Activated CD4-positive, alpha-beta memory T cell treated with anti-CD3 and anti-CD28 coated beads for 36 hours (primary cell): ENCODE measurements at regions not wholly inside any gene's neighbourhood (a gene's known extent, or its start where the extent isn't known, plus 50 kb on each side); places are given as distances from the start of the nearest gene placed in this dataset.

Source experiments
- CTCF ChIA-PET: fragments of 350-600 bp; sonication (Branson Sonifier 250); formaldehyde crosslinking; loops from one replicate; lab custom pipeline; 2021; ENCODE audit warnings: antibody characterized with exemption, inconsistent platforms; lab: Charles Lee
- POLR2A ChIA-PET: fragments of 350-600 bp; sonication (Branson Sonifier 250); formaldehyde crosslinking; loops from one replicate; lab custom pipeline; 2021; ENCODE audit warnings: antibody characterized with exemption; lab: Charles Lee
- DNase-seq: peaks from one replicate; pipeline ENCODE4 v3.0.0-alpha.2; 2020
- H3K27ac Mint-ChIP-seq: one replicate; pipeline ENCODE4 v1.8.0; 2021; ENCODE audit warnings: mixed read lengths
- H3K27me3 Mint-ChIP-seq: one replicate; pipeline ENCODE4 v1.8.0; 2021; ENCODE audit warnings: mixed read lengths
- H3K36me3 Mint-ChIP-seq: one replicate; pipeline ENCODE4 v1.8.0; 2021; ENCODE audit warnings: mixed read lengths
- H3K4me1 Mint-ChIP-seq: one replicate; pipeline ENCODE4 v1.8.0; 2021; ENCODE audit warnings: low read depth, mixed read lengths
- H3K4me3 Mint-ChIP-seq: one replicate; pipeline ENCODE4 v1.8.0; 2021; ENCODE audit warnings: mild to moderate bottlenecking, mixed read lengths
- H3K9me3 Mint-ChIP-seq: one replicate; pipeline ENCODE4 v1.8.0; 2021; ENCODE audit warnings: mixed read lengths
- intact Hi-C: fragments of 100-400 bp; cut with micrococcal nuclease; formaldehyde crosslinking; loops from one replicate; pipeline ENCODE4 v1.15.1; 2023

DNA sequence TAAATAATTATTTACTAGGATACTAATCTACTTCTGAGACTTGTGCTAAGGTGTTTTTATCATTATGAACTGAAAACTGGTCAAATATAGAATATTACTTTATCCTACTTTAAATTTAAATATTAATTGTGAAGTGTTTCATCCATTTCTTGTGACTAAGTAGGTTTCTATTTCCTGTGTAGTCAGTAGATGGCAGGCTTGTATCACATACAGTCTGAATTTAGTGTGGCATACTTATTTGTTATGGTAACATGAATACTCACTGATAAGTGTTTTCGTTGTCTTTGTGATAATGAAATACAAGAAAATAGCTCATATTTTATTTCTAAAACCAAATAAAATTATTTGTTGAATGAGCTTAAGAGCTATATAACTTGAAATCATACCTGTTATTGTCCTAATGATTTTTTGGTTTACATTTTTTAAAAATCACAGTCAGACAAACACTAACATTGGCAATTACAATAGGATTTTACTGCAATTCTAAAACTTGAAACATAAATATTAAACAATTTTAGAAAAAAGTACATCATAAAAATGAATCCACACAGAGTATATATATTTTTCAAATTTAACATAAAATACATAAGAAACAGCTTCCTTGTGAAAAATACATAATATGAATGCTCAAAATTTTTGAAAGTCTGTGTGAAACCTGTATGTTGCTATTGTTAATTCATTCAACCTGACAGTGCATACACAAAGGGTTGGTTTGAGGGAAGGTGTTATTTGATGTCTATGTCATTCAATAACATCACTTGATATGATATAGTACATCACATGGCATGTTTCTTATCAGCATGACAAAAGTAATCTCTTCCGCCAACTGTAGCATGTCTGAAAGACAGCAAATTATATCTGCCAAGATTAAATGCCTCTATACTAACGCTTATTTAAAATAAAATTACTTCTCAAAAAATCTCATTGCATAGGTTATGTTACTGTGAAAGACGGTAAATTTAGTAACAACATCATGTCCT is 904.8 kb upstream of the PCDH20 start:
- intact Hi-C loops = no loop called here
- Mint-ChIP-seq H3K9me3 (peaks cover 3% of the 10 kb centered on the region), H3K4me3 (no peak overlapping the region), H3K4me1 (no peaks in the 10 kb centered on the region), H3K27me3 (no peaks in the 10 kb centered on the region), H3K36me3 (no peaks in the 10 kb centered on the region), H3K27ac (no peak overlapping the region)
- CTCF ChIA-PET = no interaction called here
- no peak for DNase-seq
- POLR2A ChIA-PET = no interaction called here

DNA sequence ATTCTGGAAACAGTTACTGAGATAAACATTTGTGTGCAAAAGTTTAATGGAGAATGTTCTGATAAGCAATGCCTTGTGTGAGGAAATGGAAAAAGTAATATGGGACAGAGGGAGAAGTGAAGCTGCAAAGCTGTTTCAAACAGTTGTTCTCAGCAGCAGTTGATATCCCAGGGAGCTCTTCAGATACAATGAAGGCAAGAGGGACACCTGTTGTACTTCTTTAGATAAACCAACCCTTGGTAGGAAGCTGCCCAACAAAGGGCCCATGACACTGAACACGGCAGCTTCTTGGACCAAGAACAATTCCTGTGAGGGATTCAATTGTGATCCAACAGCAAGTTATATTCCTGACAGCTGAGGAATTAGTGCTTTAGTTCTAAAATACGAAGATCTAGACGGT is 894.3 kb upstream of the PCDH20 start:
- no peaks in the 10 kb centered on the region for H3K27me3 Mint-ChIP-seq
- no peaks in the 10 kb centered on the region for H3K4me1 Mint-ChIP-seq
- H3K4me3 Mint-ChIP-seq = no peak overlapping the region
- no peak overlapping the region for H3K27ac Mint-ChIP-seq
- ChIA-PET CTCF (no interaction called here), POLR2A (no interaction called here)
- DNase-seq = no peak
- H3K9me3 Mint-ChIP-seq = peaks cover 2% of the 10 kb centered on the region
- intact Hi-C loops = no loop called here
- H3K36me3 Mint-ChIP-seq = no peaks in the 10 kb centered on the region

DNA sequence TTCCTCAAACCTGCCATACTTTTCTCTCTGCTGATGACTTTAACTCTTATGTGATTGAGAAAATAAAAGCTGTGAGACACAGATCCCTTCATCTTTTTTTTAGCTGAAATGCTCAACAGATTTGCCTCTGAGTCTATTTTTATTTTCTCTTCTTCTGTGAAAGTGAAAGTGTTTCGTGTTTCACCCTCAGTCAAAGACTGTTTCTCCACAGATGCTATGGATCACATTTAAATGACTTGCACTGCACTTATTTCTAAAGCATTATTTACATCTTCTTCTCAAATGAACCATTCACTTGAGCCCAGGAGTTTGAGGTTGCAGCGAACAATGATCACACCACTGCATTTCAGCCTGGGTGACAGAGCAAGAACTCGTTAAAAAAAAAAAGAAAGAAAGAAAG is 890.1 kb upstream of the PCDH20 start:
- no peak overlapping the region for H3K4me3 Mint-ChIP-seq
- no peaks in the 10 kb centered on the region for H3K27me3 Mint-ChIP-seq
- DNase-seq = no peak
- ChIA-PET POLR2A (no interaction called here), CTCF (no interaction called here)
- H3K36me3 Mint-ChIP-seq = no peaks in the 10 kb centered on the region
- intact Hi-C loops = no loop called here
- H3K27ac Mint-ChIP-seq = no peak overlapping the region
- no peaks in the 10 kb centered on the region for H3K4me1 Mint-ChIP-seq
- H3K9me3 Mint-ChIP-seq = no peaks in the 10 kb centered on the region

DNA sequence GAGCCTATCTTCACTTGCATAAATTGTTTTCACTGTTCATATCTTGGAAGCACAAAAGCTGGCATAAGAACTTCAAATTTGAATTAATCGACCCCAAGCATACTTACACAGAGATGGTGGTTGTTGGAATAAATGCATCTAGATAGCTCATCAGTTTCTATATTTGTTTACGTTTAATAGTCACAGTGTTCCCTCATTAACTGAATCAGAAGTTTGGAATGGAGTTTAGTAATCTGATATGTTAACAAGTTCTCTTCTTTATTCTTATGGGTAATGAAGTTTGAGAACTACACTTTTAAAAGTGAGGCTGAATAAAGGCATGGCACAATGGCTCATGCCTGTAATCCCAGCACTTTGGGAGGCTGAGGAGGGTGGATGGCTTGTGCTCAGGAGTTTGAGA is 886.7 kb upstream of the PCDH20 start:
- Mint-ChIP-seq H3K36me3 (no peaks in the 10 kb centered on the region), H3K4me1 (no peaks in the 10 kb centered on the region), H3K27me3 (no peaks in the 10 kb centered on the region), H3K9me3 (no peaks in the 10 kb centered on the region), H3K4me3 (no peak overlapping the region), H3K27ac (no peak overlapping the region)
- POLR2A ChIA-PET = no interaction called here
- DNase-seq = no peak
- intact Hi-C loops = no loop called here
- CTCF ChIA-PET = no interaction called here

DNA sequence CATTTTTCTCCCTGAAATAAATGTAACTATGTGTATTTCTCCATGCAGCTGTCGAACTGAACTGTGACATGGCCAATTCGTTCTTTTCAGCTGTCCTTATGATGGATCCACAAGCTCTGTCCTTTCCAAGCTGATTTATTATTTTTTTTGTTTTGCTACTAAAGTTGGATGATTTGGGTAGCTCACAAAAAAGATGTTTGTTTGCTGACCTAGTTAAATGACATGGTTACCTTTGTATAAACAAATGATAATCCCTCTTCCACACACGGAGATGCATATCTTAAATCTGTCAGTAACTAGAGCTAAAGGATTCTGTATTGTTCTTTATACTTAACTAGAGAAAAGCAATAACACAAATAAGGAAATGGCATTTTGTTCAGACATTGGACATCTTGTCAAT is 884.3 kb upstream of the PCDH20 start:
- intact Hi-C loops = no loop called here
- no peaks in the 10 kb centered on the region for H3K36me3 Mint-ChIP-seq
- H3K4me1 Mint-ChIP-seq = no peaks in the 10 kb centered on the region
- CTCF ChIA-PET = interaction anchor here (0.8 kb wide), 1 partner anchor 9 kb away, joined by 4 read pairs; no protein-coding TSS in a partner anchor
- no peak overlapping the region for H3K27ac Mint-ChIP-seq
- DNase-seq = no peak
- no peaks in the 10 kb centered on the region for H3K9me3 Mint-ChIP-seq
- no peak overlapping the region for H3K4me3 Mint-ChIP-seq
- POLR2A ChIA-PET = no interaction called here
- H3K27me3 Mint-ChIP-seq = no peaks in the 10 kb centered on the region

DNA sequence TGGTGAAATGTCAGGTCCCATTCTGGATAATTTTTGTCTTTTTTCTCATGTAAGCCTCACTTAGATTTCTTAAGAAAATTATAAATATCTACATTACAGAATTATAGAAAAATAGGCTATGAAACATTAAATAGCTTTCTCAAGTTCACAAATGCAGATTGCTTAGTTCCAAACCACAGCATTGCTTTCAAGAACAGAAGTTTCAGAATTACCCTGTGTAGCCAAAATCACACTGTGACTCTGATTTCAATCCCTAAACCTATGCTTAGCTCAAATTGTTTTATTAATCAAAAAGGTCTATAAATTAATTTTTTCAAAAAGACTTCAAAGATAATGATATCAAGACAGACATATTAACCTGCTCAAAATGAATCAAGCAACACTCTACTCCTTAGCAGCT is 881.2 kb upstream of the PCDH20 start:
- H3K4me1 Mint-ChIP-seq = no peaks in the 10 kb centered on the region
- intact Hi-C loops = no loop called here
- ChIA-PET POLR2A (no interaction called here), CTCF (no interaction called here)
- peaks cover 3% of the 10 kb centered on the region for H3K9me3 Mint-ChIP-seq
- H3K4me3 Mint-ChIP-seq = no peak overlapping the region
- no peak for DNase-seq
- H3K27ac Mint-ChIP-seq = no peak overlapping the region
- no peaks in the 10 kb centered on the region for H3K27me3 Mint-ChIP-seq
- no peaks in the 10 kb centered on the region for H3K36me3 Mint-ChIP-seq

DNA sequence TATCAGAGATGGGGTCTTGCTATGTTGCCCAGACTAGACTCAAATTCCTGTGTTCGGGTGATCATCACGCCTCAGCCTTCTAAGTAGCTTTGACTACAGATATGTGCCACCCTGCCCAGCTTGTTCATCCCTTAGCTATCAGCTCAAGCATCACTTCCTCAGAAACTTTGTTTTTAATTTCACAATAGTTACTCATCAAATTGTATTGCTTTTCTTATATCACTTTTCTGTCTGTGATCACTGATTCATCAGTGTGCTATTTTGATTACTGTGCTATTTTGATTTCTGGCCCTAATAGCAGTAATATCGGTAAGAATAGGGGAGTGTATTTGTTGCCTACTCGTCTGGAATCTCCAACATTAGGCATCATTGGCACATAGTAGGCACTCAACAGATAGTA is 878.6 kb upstream of the PCDH20 start:
- Mint-ChIP-seq H3K27me3 (no peaks in the 10 kb centered on the region), H3K9me3 (peaks cover 12% of the 10 kb centered on the region), H3K27ac (no peak overlapping the region), H3K36me3 (no peaks in the 10 kb centered on the region), H3K4me3 (no peak overlapping the region), H3K4me1 (no peaks in the 10 kb centered on the region)
- intact Hi-C loops = no loop called here
- ChIA-PET CTCF (no interaction called here), POLR2A (no interaction called here)
- DNase-seq = no peak

DNA sequence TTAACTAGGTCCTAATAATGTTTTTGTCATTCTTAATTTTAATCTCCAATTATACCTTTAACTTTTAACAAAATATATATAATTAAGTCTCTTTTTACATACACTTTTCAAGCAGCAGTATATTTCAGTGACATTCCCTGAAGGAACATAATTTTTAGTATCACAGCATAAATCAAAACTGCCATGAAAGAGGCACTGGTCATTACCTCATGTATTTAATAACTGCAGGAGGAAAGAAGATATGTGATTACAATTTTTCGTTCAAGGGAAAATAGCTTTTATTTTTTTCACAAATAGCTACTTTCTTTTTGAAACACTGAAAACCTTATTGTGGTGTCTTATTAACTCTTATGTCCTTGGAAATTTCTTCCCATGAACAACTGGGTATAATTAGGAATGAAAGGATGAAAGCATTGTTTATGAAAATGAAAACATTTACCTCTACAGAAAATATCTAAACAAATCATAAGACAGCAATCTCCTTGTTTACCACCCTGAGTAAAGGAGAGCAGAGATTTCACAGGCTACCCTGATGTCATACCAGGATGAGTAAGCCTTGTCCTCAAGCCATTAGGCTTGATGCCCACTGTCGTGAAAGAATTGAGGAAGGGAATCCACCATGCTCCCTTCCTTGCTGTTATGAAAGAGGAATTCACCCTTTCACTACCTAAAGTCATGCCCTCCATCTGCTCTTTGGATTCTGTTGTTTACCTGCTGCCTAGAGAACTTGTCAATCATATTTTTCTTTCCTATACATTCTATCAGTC is 877.2 kb upstream of the PCDH20 start:
- peaks cover 12% of the 10 kb centered on the region for H3K9me3 Mint-ChIP-seq
- no peaks in the 10 kb centered on the region for H3K4me1 Mint-ChIP-seq
- POLR2A ChIA-PET = no interaction called here
- H3K36me3 Mint-ChIP-seq = no peaks in the 10 kb centered on the region
- H3K27me3 Mint-ChIP-seq = no peaks in the 10 kb centered on the region
- no peak overlapping the region for H3K4me3 Mint-ChIP-seq
- DNase-seq = no peak
- CTCF ChIA-PET = no interaction called here
- intact Hi-C loops = no loop called here
- H3K27ac Mint-ChIP-seq = no peak overlapping the region

DNA sequence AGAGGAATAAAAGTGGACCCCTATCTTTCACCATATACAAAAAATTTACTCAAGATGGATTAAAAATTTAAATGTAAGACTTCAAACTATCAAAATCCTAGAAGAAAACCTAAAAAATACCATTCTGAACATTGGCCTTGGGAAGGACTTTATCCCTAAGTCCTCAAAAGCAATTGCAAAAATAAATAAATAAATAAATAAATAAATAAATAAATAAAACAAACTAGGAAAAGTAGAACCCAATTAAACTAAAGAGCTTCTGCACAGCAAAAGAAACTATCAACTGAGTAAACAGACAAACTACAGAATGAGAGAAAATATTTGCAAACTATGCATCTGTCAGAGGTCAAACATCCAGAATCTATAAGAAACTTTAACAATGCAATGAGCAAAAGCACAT is 874.9 kb upstream of the PCDH20 start:
- no peak overlapping the region for H3K4me3 Mint-ChIP-seq
- CTCF ChIA-PET = no interaction called here
- POLR2A ChIA-PET = no interaction called here
- peaks cover 12% of the 10 kb centered on the region for H3K9me3 Mint-ChIP-seq
- intact Hi-C loops = no loop called here
- H3K4me1 Mint-ChIP-seq = no peaks in the 10 kb centered on the region
- no peak overlapping the region for H3K27ac Mint-ChIP-seq
- no peaks in the 10 kb centered on the region for H3K27me3 Mint-ChIP-seq
- no peak for DNase-seq
- no peaks in the 10 kb centered on the region for H3K36me3 Mint-ChIP-seq

DNA sequence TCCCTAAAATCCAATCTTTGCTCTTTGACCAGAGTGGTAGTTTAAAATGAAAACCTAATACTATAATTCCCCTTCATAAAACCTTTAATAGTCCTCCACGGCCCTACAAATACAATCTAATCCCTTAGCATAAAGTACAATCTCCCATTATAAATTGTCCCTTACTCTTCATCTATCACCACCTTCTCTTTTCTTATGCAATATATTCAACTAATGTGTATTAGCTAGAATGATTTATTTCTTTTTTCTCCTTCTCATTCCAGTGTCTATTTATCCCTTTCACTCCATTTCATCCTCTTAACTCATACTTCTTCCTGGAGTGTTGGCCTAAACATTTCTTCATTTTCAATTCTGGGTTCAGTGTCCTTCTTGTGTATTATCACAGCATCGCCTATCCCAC is 872.1 kb upstream of the PCDH20 start:
- H3K27me3 Mint-ChIP-seq = no peaks in the 10 kb centered on the region
- DNase-seq = no peak
- H3K9me3 Mint-ChIP-seq = peaks cover 10% of the 10 kb centered on the region
- no peaks in the 10 kb centered on the region for H3K4me1 Mint-ChIP-seq
- no peak overlapping the region for H3K27ac Mint-ChIP-seq
- H3K4me3 Mint-ChIP-seq = no peak overlapping the region
- H3K36me3 Mint-ChIP-seq = no peaks in the 10 kb centered on the region
- ChIA-PET POLR2A (interaction anchor here (0.6 kb wide), 1 partner anchor 26 kb away, joined by 4 read pairs; no protein-coding TSS in a partner anchor), CTCF (no interaction called here)
- intact Hi-C loops = no loop called here

DNA sequence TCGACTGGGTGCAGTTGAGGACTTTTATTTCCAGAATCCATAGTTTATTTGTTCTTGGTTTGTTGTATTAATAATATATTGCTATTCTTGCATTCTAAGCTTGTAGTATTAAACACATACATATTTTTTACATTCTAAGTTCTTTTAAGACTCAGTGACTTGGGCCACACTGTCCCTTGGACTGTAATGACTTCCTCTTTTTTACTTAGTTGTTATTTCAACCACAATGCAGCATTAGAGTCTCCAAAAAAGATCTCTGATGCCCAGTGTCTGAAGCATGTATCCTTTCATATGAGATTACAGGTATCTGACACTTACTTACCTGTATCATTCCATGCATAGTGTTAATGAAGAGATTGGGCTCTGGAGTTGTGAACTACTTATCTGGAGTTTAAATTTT is 864.9 kb upstream of the PCDH20 start:
- CTCF ChIA-PET = no interaction called here
- Mint-ChIP-seq H3K9me3 (peaks cover 3% of the 10 kb centered on the region), H3K27ac (no peak overlapping the region), H3K36me3 (no peaks in the 10 kb centered on the region), H3K4me1 (no peaks in the 10 kb centered on the region), H3K4me3 (no peak overlapping the region), H3K27me3 (no peaks in the 10 kb centered on the region)
- intact Hi-C loops = no loop called here
- POLR2A ChIA-PET = no interaction called here
- no peak for DNase-seq

DNA sequence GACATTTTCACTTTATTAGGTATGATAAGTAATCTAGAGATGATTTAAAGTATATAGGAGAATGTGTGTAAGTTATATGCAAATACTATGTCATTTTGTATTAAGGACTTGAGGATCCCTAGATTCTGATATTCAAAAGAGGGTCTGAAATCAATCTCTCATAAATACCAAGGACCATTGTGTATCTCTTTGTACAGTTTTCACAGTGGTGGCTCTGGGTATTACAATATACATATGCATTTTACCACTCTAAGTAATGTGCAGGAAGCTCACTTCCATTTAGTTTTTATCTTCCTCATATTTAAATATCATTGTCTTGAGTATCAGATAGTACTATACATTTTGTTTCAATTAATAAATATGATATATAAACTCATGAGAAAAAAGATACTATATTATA is 862.6 kb upstream of the PCDH20 start:
- no peaks in the 10 kb centered on the region for H3K27me3 Mint-ChIP-seq
- CTCF ChIA-PET = no interaction called here
- intact Hi-C loops = no loop called here
- no peak overlapping the region for H3K4me3 Mint-ChIP-seq
- POLR2A ChIA-PET = no interaction called here
- H3K4me1 Mint-ChIP-seq = no peaks in the 10 kb centered on the region
- H3K27ac Mint-ChIP-seq = no peak overlapping the region
- H3K36me3 Mint-ChIP-seq = no peaks in the 10 kb centered on the region
- peaks cover 11% of the 10 kb centered on the region for H3K9me3 Mint-ChIP-seq
- no peak for DNase-seq
